HL-60 (cell line): ENCODE measurements at regions not wholly inside any gene's neighbourhood (a gene's known extent, or its start where the extent isn't known, plus 50 kb on each side); places are given as distances from the start of the nearest gene placed in this dataset.

Source experiments
- DNase-seq, 2 experiments: peaks; one replicate each; pipeline ENCODE4 v3.0.0-alpha.2; 2010 to 2020; ENCODE audit warnings: low read depth in 1 of 2, low spot score in 1 of 2
- H3K27ac ChIP-seq: fragments of 250-450 bp; sonication (Bioruptor Pico); replicated peaks from 2 replicates; pipeline ENCODE4 v1.5.1; 2020; ENCODE audit warnings: mild to moderate bottlenecking, moderate library complexity
- H3K27me3 ChIP-seq: fragments of 250-450 bp; sonication (Bioruptor Pico); 2 replicates; pipeline ENCODE4 v1.5.1; 2021; ENCODE audit warnings: mild to moderate bottlenecking, moderate library complexity; ENCODE audit not compliant: insufficient read depth, poor library complexity, severe bottlenecking
- H3K4me3 ChIP-seq: replicated peaks from 2 replicates; pipeline ENCODE4 v1.5.1; 2011; ENCODE audit warnings: mild to moderate bottlenecking, control low read depth, low read length; ENCODE audit not compliant: insufficient read depth
- GABPA ChIP-seq: IDR thresholded peaks from 2 replicates; pipeline ENCODE4 v1.6.1; 2012; ENCODE audit warnings: low read depth
- POLR2AphosphoS5 ChIP-seq: IDR thresholded peaks from 2 replicates; pipeline ENCODE4 v1.6.1; 2012; ENCODE audit warnings: low read depth
- SPI1 ChIP-seq: IDR thresholded peaks from 2 replicates; pipeline ENCODE4 v1.6.1; 2012; ENCODE audit warnings: low read depth, mild to moderate bottlenecking, borderline replicate concordance
- TF ChIP-seq, protein P1 (sequence below): IDR thresholded peaks from 2 replicates; pipeline ENCODE4 v1.6.1; 2012; ENCODE audit warnings: low read depth; ENCODE audit not compliant: insufficient replicate concordance
- TF ChIP-seq, protein P2 (sequence below): IDR thresholded peaks from one replicate; pipeline ENCODE4 v1.5.1; 2011; ENCODE audit warnings: low read length, control low read depth, inconsistent platforms; ENCODE audit not compliant: insufficient read depth

DNA sequence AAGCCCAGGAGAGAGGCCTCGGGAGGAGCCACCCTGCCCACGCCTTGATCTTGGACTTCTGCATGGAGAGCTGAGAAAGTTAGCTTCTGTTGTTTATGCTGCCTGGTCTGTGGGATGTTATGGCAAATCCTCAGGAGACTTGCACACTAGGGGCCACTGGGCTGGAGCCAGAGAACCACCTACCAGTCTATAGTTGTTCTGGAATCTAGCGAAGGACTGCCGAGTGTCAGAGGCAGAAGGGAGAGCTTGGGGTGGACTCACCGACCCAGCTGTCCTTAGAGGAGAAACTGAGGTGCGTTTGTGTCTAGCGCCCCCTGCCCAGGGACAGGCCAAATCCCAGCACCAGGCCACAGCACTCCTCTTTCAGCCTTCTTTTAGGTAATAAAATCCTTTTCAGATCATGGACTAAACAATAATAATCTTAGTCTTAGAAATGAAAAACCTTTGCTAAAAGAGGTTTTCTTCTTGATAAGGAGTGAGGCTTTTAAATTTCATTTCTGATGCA, 398.7 kb upstream of the SALL3 start:
- Histone ChIP-seq H3K27me3 (no peaks in the 10 kb centered on the region), H3K4me3 (no peak overlapping the region), H3K27ac (no peak overlapping the region)
- TF ChIP-seq, protein P1, sequence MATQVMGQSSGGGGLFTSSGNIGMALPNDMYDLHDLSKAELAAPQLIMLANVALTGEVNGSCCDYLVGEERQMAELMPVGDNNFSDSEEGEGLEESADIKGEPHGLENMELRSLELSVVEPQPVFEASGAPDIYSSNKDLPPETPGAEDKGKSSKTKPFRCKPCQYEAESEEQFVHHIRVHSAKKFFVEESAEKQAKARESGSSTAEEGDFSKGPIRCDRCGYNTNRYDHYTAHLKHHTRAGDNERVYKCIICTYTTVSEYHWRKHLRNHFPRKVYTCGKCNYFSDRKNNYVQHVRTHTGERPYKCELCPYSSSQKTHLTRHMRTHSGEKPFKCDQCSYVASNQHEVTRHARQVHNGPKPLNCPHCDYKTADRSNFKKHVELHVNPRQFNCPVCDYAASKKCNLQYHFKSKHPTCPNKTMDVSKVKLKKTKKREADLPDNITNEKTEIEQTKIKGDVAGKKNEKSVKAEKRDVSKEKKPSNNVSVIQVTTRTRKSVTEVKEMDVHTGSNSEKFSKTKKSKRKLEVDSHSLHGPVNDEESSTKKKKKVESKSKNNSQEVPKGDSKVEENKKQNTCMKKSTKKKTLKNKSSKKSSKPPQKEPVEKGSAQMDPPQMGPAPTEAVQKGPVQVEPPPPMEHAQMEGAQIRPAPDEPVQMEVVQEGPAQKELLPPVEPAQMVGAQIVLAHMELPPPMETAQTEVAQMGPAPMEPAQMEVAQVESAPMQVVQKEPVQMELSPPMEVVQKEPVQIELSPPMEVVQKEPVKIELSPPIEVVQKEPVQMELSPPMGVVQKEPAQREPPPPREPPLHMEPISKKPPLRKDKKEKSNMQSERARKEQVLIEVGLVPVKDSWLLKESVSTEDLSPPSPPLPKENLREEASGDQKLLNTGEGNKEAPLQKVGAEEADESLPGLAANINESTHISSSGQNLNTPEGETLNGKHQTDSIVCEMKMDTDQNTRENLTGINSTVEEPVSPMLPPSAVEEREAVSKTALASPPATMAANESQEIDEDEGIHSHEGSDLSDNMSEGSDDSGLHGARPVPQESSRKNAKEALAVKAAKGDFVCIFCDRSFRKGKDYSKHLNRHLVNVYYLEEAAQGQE, result no peak
- TF ChIP-seq GABPA (no peak), SPI1 (no peak), POLR2AphosphoS5 (no peak)
- TF ChIP-seq, protein P2, sequence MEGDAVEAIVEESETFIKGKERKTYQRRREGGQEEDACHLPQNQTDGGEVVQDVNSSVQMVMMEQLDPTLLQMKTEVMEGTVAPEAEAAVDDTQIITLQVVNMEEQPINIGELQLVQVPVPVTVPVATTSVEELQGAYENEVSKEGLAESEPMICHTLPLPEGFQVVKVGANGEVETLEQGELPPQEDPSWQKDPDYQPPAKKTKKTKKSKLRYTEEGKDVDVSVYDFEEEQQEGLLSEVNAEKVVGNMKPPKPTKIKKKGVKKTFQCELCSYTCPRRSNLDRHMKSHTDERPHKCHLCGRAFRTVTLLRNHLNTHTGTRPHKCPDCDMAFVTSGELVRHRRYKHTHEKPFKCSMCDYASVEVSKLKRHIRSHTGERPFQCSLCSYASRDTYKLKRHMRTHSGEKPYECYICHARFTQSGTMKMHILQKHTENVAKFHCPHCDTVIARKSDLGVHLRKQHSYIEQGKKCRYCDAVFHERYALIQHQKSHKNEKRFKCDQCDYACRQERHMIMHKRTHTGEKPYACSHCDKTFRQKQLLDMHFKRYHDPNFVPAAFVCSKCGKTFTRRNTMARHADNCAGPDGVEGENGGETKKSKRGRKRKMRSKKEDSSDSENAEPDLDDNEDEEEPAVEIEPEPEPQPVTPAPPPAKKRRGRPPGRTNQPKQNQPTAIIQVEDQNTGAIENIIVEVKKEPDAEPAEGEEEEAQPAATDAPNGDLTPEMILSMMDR, result no peak
- DNase-seq, result no peak

GRCh38 chr18:78582181-78582709, 397.4 kb upstream of the SALL3 start:
- no peak overlapping the region for H3K4me3 ChIP-seq
- DNase-seq, result no peak
- H3K27ac ChIP-seq, result no peak overlapping the region
- H3K27me3 ChIP-seq, result no peaks in the 10 kb centered on the region
- TF ChIP-seq SPI1 (no peak), POLR2AphosphoS5 (no peak), GABPA (no peak)
- TF ChIP-seq, protein P1, result no peak
- TF ChIP-seq, protein P2, result no peak

DNA sequence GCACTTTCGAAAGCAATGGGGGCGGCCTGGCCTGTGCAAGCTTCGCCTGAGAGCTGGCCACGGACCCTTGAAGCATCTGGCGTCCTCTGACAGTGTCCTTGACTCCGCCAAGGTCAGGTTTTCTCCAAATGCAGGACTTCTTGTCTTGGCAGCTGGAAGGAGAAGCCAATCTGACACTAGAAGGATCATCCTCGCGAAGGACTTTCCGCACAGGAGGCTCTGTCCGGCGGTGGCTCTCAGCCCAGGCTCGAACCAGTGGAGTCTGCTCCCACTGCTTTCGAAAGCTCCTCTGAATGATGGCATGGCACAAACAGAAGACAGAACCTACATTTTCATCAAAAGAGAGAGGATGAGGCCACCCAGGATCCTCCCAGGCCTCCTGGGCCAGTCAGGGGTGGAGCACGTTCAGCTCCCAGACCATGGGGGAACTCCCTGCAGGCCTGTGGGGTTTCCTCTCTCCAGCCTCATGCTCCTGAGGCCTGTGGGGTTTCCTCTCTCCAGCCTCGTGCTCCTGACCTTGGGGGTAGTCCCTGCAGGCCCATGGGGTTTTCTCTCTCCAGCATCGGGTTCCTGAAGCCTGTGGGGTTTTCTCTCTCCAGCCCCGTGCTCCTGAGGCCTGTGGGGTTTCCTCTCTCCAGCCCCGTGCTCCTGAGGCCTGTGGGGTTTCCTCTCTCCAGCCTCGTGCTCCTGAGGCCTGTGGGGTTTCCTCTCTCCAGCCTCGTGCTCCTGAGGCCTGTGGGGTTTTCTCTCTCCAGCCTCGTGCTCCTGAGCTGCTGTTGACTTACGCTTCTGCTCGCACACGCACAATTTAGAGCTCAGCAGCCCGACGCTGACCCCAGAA, 396.5 kb upstream of the SALL3 start:
- DNase-seq, result no peak
- no peak overlapping the region for H3K27ac ChIP-seq
- TF ChIP-seq, protein P2, result no peak
- TF ChIP-seq, protein P1, result no peak
- TF ChIP-seq POLR2AphosphoS5 (no peak), SPI1 (no peak), GABPA (no peak)
- H3K27me3 ChIP-seq, result no peaks in the 10 kb centered on the region
- H3K4me3 ChIP-seq, result no peak overlapping the region
